Prostate gland (tissue), 2 donors: ENCODE measurements at regions not wholly inside any gene's neighbourhood (a gene's known extent, or its start where the extent isn't known, plus 50 kb on each side); places are given as distances from the start of the nearest gene placed in this dataset.

Source experiments
- CTCF ChIP-seq, 4 experiments: fragments of 200-600 bp in 2 of 4; fragments of 450-650 bp in 2 of 4; sonication (generic) in 2 of 4; IDR thresholded peaks; 1 replicate in 3 of 4; 2 replicates in 1 of 4; pipeline ENCODE4 v1.5.1; 2016 to 2019; ENCODE audit warnings: antibody characterized with exemption in 4 of 4, mild to moderate bottlenecking in 2 of 4, moderate library complexity in 2 of 4
- POLR2A ChIP-seq: fragments of 450-650 bp; IDR thresholded peaks from one replicate; pipeline ENCODE4 v1.6.1; 2016; ENCODE audit warnings: antibody characterized with exemption, mild to moderate bottlenecking

DNA sequence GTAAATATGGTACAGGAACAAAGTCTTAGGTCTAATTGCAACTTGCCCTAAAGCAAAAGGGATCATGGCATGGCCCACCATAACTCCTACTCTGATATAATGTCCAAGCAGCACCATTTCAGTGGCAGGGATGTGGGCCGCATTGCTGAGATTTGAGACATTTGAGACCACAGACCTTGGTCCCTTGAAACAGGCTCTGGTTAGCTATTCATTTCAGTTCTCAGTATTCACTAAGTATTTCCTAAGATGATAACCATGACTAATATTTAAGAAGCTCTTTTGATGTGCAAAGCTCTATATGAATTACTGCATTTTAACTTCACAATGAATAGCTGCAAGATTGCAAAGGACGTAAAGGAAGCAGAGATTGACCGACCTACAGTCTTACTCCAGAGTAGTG lies 471.0 kb downstream of the SHISA9 start:
- TF ChIP-seq POLR2A, result no peak
- no peak for TF ChIP-seq CTCF (IDR thresholded peaks at IDR 0.05)
